HEK293T (cell line): ENCODE measurements at regions not wholly inside any gene's neighbourhood (a gene's known extent, or its start where the extent isn't known, plus 50 kb on each side); places are given as distances from the start of the nearest gene placed in this dataset.

Experiments used
- CTCF ChIA-PET: fragments of 350-600 bp; formaldehyde crosslinking; extraction: SDS; loops from one replicate; lab custom pipeline; 2021; ENCODE audit warnings: antibody characterized with exemption, inconsistent platforms; lab: Yijun Ruan, JAX
- POLR2A ChIA-PET: fragments of 350-600 bp; formaldehyde crosslinking; extraction: SDS; loops from one replicate; lab custom pipeline; 2020; ENCODE audit warnings: antibody characterized with exemption, inconsistent platforms; lab: Yijun Ruan, JAX
- DNase-seq: peaks from one replicate; pipeline ENCODE4 v3.0.0; 2012; ENCODE audit warnings: mixed read lengths; ENCODE audit errors: extremely low spot score
- ARNT ChIP-seq: fragments of 450-650 bp; IDR thresholded peaks from 2 replicates; pipeline ENCODE4 v1.6.1; 2017; ENCODE audit warnings: mild to moderate bottlenecking
- BHLHE40 ChIP-seq: fragments of 450-650 bp; IDR thresholded peaks from 2 replicates; pipeline ENCODE4 v1.6.1; 2016; ENCODE audit warnings: mild to moderate bottlenecking, moderate library complexity, borderline replicate concordance
- CTBP1 ChIP-seq: fragments of 450-650 bp; IDR thresholded peaks from 2 replicates; pipeline ENCODE4 v1.6.1; 2016; ENCODE audit warnings: borderline replicate concordance
- ELF4 ChIP-seq: fragments of 450-650 bp; IDR thresholded peaks from 2 replicates; pipeline ENCODE4 v1.6.1; 2017; ENCODE audit warnings: antibody characterized with exemption
- FOXA1 ChIP-seq: fragments of 450-650 bp; IDR thresholded peaks from 2 replicates; pipeline ENCODE4 v1.6.1; 2016; ENCODE audit warnings: mild to moderate bottlenecking
- FOXK2 ChIP-seq: fragments of 450-650 bp; IDR thresholded peaks from 2 replicates; pipeline ENCODE4 v1.6.1; 2016; ENCODE audit warnings: mild to moderate bottlenecking
- FOXM1 ChIP-seq: fragments of 450-650 bp; IDR thresholded peaks from 2 replicates; pipeline ENCODE4 v1.6.1; 2017; ENCODE audit warnings: mild to moderate bottlenecking, borderline replicate concordance
- HDGF ChIP-seq: fragments of 450-650 bp; IDR thresholded peaks from 2 replicates; pipeline ENCODE4 v1.6.1; 2017; ENCODE audit warnings: antibody characterized with exemption, borderline replicate concordance
- L3MBTL2 ChIP-seq: fragments of 450-650 bp; conservative IDR thresholded peaks from 2 replicates; pipeline ENCODE4 v1.6.1; 2016; ENCODE audit warnings: mild to moderate bottlenecking
- LEF1 ChIP-seq: fragments of 450-650 bp; IDR thresholded peaks from 2 replicates; pipeline ENCODE4 v1.6.1; 2017; ENCODE audit warnings: mild to moderate bottlenecking, borderline replicate concordance
- NFRKB ChIP-seq: fragments of 450-650 bp; IDR thresholded peaks from 2 replicates; pipeline ENCODE4 v1.6.1; 2016; ENCODE audit warnings: mild to moderate bottlenecking, moderate library complexity
- PKNOX1 ChIP-seq: fragments of 450-650 bp; IDR thresholded peaks from 2 replicates; pipeline ENCODE4 v1.6.1; 2016
- SP1 ChIP-seq: fragments of 450-650 bp; IDR thresholded peaks from 2 replicates; pipeline ENCODE4 v1.6.1; 2017
- SUZ12 ChIP-seq: fragments of 450-650 bp; IDR thresholded peaks from 2 replicates; pipeline ENCODE4 v1.6.1; 2016; ENCODE audit warnings: mild to moderate bottlenecking
- TARDBP ChIP-seq: fragments of 450-650 bp; IDR thresholded peaks from 2 replicates; pipeline ENCODE4 v1.6.1; 2016
- ZNF384 ChIP-seq: fragments of 450-650 bp; IDR thresholded peaks from 2 replicates; pipeline ENCODE4 v1.6.1; 2016

- CTCF ChIA-PET: interaction anchor here (0.7 kb wide), 1 partner anchor 193 kb away, joined by 3 read pairs; no protein-coding TSS in a partner anchor
- POLR2A ChIA-PET: no interaction called here
- TF ChIP-seq ZNF384 (no peak), LEF1 (no peak), FOXA1 (no peak), FOXM1 (no peak), PKNOX1 (no peak), SP1 (no peak), CTBP1 (no peak), SUZ12 (no peak), HDGF (no peak), TARDBP (no peak), NFRKB (no peak), ARNT (no peak), FOXK2 (no peak), BHLHE40 (no peak), L3MBTL2 (no peak)
- no peak for DNase-seq
Observed at GRCh38 chr6:156555116-156555515, 222.1 kb upstream of the ARID1B start.

- no peak for DNase-seq
- POLR2A ChIA-PET: no interaction called here
- TF ChIP-seq NFRKB (no peak), FOXA1 (no peak), L3MBTL2 (no peak), ZNF384 (no peak), TARDBP (no peak), ARNT (no peak), FOXM1 (no peak), SUZ12 (no peak)
- CTCF ChIA-PET: no interaction called here
Observed at GRCh38 chr6:156554160-156554559, 223.0 kb upstream of the ARID1B start.

GRCh38 chr6:156552849-156553248 lies 224.3 kb upstream of the ARID1B start:
- no peak for TF ChIP-seq ELF4
- TF ChIP-seq FOXM1: no peak
- TF ChIP-seq BHLHE40: no peak
- TF ChIP-seq FOXK2: no peak
- no peak for TF ChIP-seq PKNOX1
- no peak for TF ChIP-seq SUZ12
- no peak for TF ChIP-seq NFRKB
- CTCF ChIA-PET: no interaction called here
- DNase-seq: no peak
- POLR2A ChIA-PET: no interaction called here

- TF ChIP-seq FOXK2: no peak
- no peak for TF ChIP-seq FOXA1
- TF ChIP-seq TARDBP: no peak
- no peak for TF ChIP-seq HDGF
- no peak for TF ChIP-seq ZNF384
- no peak for TF ChIP-seq ELF4
- TF ChIP-seq LEF1: no peak
- TF ChIP-seq PKNOX1: no peak
- TF ChIP-seq FOXM1: no peak
- TF ChIP-seq L3MBTL2: no peak
- TF ChIP-seq SUZ12: no peak
- TF ChIP-seq SP1: no peak
- TF ChIP-seq CTBP1: no peak
- TF ChIP-seq ARNT: no peak
- no peak for TF ChIP-seq NFRKB
- TF ChIP-seq BHLHE40: no peak
- CTCF ChIA-PET: no interaction called here
- POLR2A ChIA-PET: no interaction called here
- no peak for DNase-seq
Observed at GRCh38 chr6:156550949-156551348, 226.2 kb upstream of the ARID1B start.

- ChIA-PET POLR2A (no interaction called here), CTCF (no interaction called here)
- TF ChIP-seq BHLHE40 (no peak), ZNF384 (no peak), FOXM1 (no peak), FOXK2 (no peak), SUZ12 (no peak), TARDBP (no peak), FOXA1 (no peak), ARNT (no peak), SP1 (no peak), L3MBTL2 (no peak), ELF4 (no peak), LEF1 (no peak), PKNOX1 (no peak), HDGF (no peak), NFRKB (no peak)
- no peak for DNase-seq
Observed at GRCh38 chr6:156545931-156546330, 231.2 kb upstream of the ARID1B start.

- ChIA-PET CTCF (no interaction called here), POLR2A (no interaction called here)
- no peak for TF ChIP-seq ARNT
- DNase-seq: no peak
Observed at GRCh38 chr6:156545021-156545420, 232.2 kb upstream of the ARID1B start.
